Breast epithelium (tissue), 4 donors: ENCODE measurements at regions not wholly inside any gene's neighbourhood (a gene's known extent, or its start where the extent isn't known, plus 50 kb on each side); places are given as distances from the start of the nearest gene placed in this dataset.

Experiments used
- DNase-seq, 2 donors: peaks; one replicate each; pipeline ENCODE4 v3.0.0-alpha.2; 2019; ENCODE audit warnings: low spot score in 2 of 2
- H3K27ac ChIP-seq, 2 donors: fragments of 200-600 bp; sonication (generic) in 1 of 2; one replicate each; pipeline ENCODE4 v1.5.1; 2016 to 2019; ENCODE audit warnings: mild to moderate bottlenecking in 1 of 2
- H3K27me3 ChIP-seq, 2 donors: fragments of 200-600 bp; sonication (generic) in 1 of 2; one replicate each; pipeline versions ENCODE4 v1.5.1 to v1.6.0; 2017 to 2019; ENCODE audit warnings: control low read depth in 1 of 2, mild to moderate bottlenecking in 1 of 2
- H3K36me3 ChIP-seq: fragments of 200-600 bp; one replicate; pipeline ENCODE4 v1.5.1; 2019
- H3K4me1 ChIP-seq, 2 donors: fragments of 200-600 bp; sonication (generic); one replicate each; pipeline ENCODE4 v1.5.1; 2016 to 2019; ENCODE audit warnings: control low read depth in 1 of 2
- H3K4me3 ChIP-seq, 3 donors: fragments of 200-600 bp; sonication (generic); 1 replicate in 2 of 3; 2 replicates in 1 of 3; pipeline ENCODE4 v1.5.1; 2016 to 2019; ENCODE audit warnings: mild to moderate bottlenecking in 3 of 3, moderate library complexity in 2 of 3
- H3K9me3 ChIP-seq, 2 donors: fragments of 200-600 bp; sonication (generic) in 1 of 2; one replicate each; pipeline ENCODE4 v1.5.1; 2016 to 2019; ENCODE audit warnings: control low read depth in 1 of 2
- POLR2A ChIP-seq: fragments of 450-650 bp; IDR thresholded peaks from one replicate; pipeline ENCODE4 v1.6.1; 2016; ENCODE audit warnings: antibody characterized with exemption, mild to moderate bottlenecking, moderate library complexity
- POLR2AphosphoS5 ChIP-seq, 3 donors: sonication (generic); formaldehyde crosslinking; IDR thresholded peaks; one replicate each; pipeline ENCODE4 v1.6.1; 2017; ENCODE audit warnings: antibody characterized with exemption in 3 of 3
- intact Hi-C: fragments of 100-400 bp; cut with DNase I; formaldehyde crosslinking; loops from one replicate; pipeline ENCODE4 v1.15.1; 2023; ENCODE audit warnings: low total_unique reads
- TF ChIP-seq, protein P1 (sequence below), 3 donors: fragments of 450-650 bp; IDR thresholded peaks; one replicate each; pipeline ENCODE4 v1.5.1; 2016 to 2017; ENCODE audit warnings: antibody characterized with exemption in 3 of 3, mild to moderate bottlenecking in 3 of 3, moderate library complexity in 3 of 3

DNA sequence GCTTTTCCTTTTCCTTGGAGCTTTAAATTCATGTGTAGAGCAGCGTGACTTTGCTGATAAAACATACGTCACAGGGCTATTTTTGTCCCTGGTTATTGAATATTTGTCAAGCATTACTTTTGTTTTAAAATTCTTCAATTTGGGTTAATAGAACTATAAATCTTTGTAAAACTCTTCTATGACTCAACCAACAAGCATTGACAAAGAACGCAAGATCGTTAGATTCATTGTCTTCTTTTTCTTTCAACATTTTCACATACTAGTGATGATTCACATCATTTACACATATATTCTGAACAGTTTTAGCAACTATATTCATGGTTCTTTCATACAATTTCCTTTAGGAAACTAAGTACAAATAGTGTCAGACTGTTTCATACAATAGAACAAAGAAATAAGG lies 72.0 kb upstream of the GPM6A start:
- no peak for DNase-seq
- no peak overlapping the region for H3K4me3 ChIP-seq
- TF ChIP-seq, protein P1, sequence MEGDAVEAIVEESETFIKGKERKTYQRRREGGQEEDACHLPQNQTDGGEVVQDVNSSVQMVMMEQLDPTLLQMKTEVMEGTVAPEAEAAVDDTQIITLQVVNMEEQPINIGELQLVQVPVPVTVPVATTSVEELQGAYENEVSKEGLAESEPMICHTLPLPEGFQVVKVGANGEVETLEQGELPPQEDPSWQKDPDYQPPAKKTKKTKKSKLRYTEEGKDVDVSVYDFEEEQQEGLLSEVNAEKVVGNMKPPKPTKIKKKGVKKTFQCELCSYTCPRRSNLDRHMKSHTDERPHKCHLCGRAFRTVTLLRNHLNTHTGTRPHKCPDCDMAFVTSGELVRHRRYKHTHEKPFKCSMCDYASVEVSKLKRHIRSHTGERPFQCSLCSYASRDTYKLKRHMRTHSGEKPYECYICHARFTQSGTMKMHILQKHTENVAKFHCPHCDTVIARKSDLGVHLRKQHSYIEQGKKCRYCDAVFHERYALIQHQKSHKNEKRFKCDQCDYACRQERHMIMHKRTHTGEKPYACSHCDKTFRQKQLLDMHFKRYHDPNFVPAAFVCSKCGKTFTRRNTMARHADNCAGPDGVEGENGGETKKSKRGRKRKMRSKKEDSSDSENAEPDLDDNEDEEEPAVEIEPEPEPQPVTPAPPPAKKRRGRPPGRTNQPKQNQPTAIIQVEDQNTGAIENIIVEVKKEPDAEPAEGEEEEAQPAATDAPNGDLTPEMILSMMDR (IDR thresholded peaks at IDR 0.05) = no peak
- no peak for TF ChIP-seq POLR2A
- TF ChIP-seq POLR2AphosphoS5 (IDR thresholded peaks at IDR 0.05) = no peak
- H3K4me1 ChIP-seq = no peaks in the 10 kb centered on the region
- peaks cover 3 to 4% of the 10 kb centered on the region in 2 donors for H3K9me3 ChIP-seq
- H3K27me3 ChIP-seq = no peaks in the 10 kb centered on the region
- no peak overlapping the region for H3K27ac ChIP-seq
- intact Hi-C loops = no loop called here
- H3K36me3 ChIP-seq = no peaks in the 10 kb centered on the region

DNA sequence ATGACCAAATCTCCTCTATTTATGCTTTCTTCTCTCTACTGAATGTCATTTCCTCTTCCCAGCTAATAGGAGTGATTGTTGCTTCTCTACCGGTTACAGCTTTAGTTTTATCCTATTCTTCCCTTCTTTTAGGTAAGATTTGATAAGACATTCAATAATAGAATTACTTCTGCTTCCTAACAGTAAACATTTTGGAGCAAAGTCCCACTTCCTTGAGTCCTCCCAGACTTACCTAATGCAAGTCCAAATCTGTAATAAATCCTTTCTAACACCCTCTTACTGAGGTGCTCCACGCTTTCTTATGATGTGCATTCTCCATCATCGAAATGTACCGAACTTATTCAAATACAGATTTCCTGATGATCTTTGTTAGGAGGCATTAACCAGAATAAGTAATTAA lies 79.2 kb upstream of the GPM6A start:
- no peaks in the 10 kb centered on the region for H3K27me3 ChIP-seq
- no peaks in the 10 kb centered on the region for H3K36me3 ChIP-seq
- no peak overlapping the region for H3K4me3 ChIP-seq
- H3K27ac ChIP-seq = no peak overlapping the region
- no peaks in the 10 kb centered on the region for H3K9me3 ChIP-seq
- no peaks in the 10 kb centered on the region for H3K4me1 ChIP-seq
- no peak for TF ChIP-seq POLR2A
- TF ChIP-seq POLR2AphosphoS5 (IDR thresholded peaks at IDR 0.05) = no peak
- TF ChIP-seq, protein P1 (IDR thresholded peaks at IDR 0.05) = no peak
- DNase-seq = no peak
- intact Hi-C loops = loop anchor here (1.0 kb wide), 1 partner anchor 15 kb away; no protein-coding TSS in a partner anchor

DNA sequence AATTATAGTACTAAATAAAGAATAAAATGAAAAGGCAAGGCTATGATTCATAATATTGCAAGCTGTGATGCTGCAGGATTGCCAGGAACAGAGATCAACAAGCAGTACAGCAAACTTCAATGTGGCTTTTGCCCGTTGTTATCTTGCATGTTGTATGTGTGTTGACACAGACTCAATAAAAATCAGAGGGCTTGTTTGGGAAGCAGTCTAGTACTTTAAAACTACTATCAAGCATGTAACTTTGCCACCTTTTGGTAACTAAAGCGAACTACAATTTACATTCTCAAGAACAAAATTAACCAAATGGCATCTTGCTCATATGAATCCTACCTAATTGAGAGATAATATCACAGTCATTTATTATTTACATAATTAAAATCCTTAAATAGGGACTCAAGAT lies 79.8 kb upstream of the GPM6A start:
- intact Hi-C loops = loop anchor here (1.0 kb wide), 1 partner anchor 16 kb away; no protein-coding TSS in a partner anchor
- H3K27ac ChIP-seq = no peak overlapping the region
- TF ChIP-seq POLR2A (no peak), POLR2AphosphoS5 (IDR thresholded peaks at IDR 0.05) (no peak)
- TF ChIP-seq, protein P1 (IDR thresholded peaks at IDR 0.05) = peak in 1 of 3 donors; percentile 13
- H3K36me3 ChIP-seq = no peaks in the 10 kb centered on the region
- H3K9me3 ChIP-seq = no peaks in the 10 kb centered on the region
- no peaks in the 10 kb centered on the region for H3K27me3 ChIP-seq
- no peak for DNase-seq
- H3K4me3 ChIP-seq = no peak overlapping the region
- no peaks in the 10 kb centered on the region for H3K4me1 ChIP-seq

DNA sequence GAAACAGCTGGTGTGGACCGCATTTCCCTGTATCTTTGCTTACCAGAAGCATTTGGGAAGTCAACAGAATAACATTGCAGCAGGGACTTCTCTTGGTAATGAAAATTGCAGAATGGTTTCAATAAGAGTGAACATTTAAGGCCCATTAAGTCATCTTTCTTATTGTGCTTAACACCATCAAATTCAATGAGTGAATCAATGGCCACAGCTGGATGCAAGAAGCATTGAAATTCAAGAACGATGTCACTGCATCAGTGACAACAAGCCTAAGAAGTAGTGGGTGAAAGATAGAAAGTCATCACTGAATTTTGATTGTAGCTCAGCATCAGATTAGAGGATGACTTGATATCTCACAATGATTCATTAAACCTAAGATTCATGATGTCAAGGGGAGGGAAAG lies 93.9 kb upstream of the GPM6A start:
- no peaks in the 10 kb centered on the region for H3K9me3 ChIP-seq
- DNase-seq = no peak
- TF ChIP-seq POLR2AphosphoS5 (IDR thresholded peaks at IDR 0.05) (no peak), POLR2A (no peak)
- TF ChIP-seq, protein P1 (IDR thresholded peaks at IDR 0.05) = no peak

DNA sequence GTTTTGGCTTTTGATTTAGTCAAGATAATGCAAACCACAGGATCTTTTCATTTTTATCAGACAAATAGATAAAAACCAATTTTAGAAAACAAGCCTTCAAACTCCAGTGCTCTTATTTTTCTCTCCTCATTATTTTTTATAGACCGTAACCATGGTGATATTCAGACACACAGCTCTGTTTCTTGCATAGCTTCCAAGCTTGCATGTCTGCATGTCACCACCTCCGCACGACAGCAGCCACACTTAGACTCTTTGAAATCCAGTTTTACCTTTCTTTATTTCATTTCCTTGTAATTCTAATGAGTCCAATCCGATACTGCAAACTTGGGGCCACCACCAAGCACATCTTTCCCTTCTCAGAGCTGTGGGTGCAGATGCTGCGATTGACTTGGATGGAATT lies 94.3 kb upstream of the GPM6A start:
- no peaks in the 10 kb centered on the region for H3K9me3 ChIP-seq
- no peaks in the 10 kb centered on the region for H3K4me1 ChIP-seq
- no peak for DNase-seq
- no peak for TF ChIP-seq POLR2A
- TF ChIP-seq POLR2AphosphoS5 (IDR thresholded peaks at IDR 0.05) = no peak
- TF ChIP-seq, protein P1 (IDR thresholded peaks at IDR 0.05) = no peak
- H3K27ac ChIP-seq = no peak overlapping the region
- H3K27me3 ChIP-seq = no peaks in the 10 kb centered on the region
- H3K36me3 ChIP-seq = no peaks in the 10 kb centered on the region
- intact Hi-C loops = no loop called here
- H3K4me3 ChIP-seq = no peak overlapping the region

More for the DNA sequence above, 93.9 kb upstream of the GPM6A start:
- intact Hi-C loops = no loop called here
- Histone ChIP-seq H3K36me3 (no peaks in the 10 kb centered on the region), H3K27ac (no peak overlapping the region), H3K4me3 (no peak overlapping the region), H3K4me1 (no peaks in the 10 kb centered on the region), H3K27me3 (no peaks in the 10 kb centered on the region)
